HG03060 (cell line): ENCODE measurements at regions not wholly inside any gene's neighbourhood (a gene's known extent, or its start where the extent isn't known, plus 50 kb on each side); places are given as distances from the start of the nearest gene placed in this dataset.
"Not testable (repeated sequence)": the region's sequence is repeated elsewhere in the genome, so short reads cannot be mapped to it uniquely, and the experiment has no call there.

Experiments
- ATAC-seq: cut with Tn5 transposase; IDR thresholded peaks from one replicate; pipeline ENCODE4 v1.9.1; 2021; ENCODE audit warnings: low read depth, moderate number of reproducible peaks; ENCODE audit not compliant: unreplicated experiment

DNA sequence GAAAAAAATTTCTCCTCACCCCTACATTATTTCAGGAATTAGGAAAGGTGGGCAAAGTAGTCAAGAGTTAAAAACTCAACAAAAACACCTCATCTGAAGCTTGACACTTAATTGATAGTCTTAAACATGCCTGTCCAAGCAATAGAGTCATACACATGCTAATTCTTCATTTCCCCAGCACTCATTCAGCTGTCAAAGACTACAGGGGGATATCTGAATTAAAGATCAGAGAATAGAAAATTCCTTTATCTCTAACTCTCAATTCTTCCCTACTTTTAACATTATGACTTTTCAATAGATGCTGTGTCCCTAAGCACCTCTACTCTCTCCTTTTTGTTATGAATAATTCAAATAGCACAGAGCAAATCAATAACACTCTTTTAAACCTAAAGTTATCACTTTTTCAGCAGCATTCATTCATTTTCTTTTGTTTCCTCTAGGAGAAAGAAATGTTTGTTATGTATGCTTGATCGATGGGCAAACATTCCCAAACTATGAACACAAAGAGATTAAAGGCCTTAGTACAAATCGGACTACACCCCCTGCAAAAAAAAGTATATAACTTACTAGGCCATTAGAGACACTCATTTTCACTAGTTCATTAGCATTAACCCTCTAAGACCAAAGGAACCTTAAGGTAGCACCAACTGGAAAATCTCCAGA is 94.9 kb upstream of the SPTLC3 start:
- no peak for ATAC-seq

DNA sequence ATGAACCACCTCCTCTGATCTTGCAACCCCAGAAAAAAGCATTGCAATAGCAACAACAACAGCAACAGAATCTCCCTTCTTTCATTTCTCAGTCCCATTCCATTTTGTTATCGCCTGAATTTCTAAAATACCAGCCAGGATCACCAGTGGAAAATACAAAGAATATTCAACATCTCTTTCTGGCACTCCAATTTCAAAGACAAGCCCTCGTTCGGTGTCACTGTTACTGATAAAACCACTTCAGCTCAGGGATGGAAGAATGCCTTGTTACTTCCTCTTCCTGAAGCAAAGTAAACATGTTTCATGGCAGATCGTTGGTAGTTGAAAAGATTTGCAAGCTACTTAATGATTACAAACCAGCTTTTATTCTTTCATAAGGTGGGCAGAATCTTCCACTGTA is 94.0 kb upstream of the SPTLC3 start:
- ATAC-seq: no peak

DNA sequence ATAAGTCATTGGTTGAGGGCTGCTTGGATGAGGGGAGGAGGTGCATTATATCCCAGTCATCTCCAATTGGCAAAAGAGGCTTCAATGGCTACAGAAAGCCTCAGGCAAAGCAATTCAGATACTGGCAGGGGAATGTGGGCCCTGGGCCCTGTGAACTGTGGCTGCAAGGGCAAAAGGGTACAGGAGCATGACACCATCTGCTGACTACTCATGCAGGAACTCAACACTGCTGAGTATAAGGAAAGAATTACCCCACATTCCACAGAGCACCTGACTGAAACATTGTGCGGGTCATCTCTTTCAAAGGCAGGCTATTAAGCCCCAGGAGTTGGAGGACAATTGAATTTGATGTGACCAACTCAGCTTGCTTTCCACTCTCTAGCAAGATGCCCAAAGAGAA is 92.1 kb upstream of the SPTLC3 start:
- ATAC-seq: no peak

DNA sequence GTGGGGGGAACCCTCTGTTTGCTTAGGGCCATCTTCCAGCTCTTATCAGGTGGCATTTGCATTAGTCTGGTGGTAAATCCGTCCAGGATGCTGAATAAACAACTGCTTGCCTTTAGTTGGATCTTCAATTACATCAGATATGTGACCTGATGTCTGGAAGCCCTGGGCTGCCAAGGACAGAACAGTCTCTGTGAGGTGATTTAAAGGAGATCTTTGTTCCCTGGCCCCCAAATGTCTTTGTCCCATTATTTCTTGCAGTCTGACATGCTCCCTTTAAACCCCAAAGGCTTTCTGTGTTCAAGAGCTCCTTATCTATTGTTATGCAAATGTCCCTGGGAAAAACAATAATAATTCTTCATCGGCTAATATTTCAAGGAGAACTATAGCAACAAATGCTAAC is 84.6 kb upstream of the SPTLC3 start:
- ATAC-seq: no peak

DNA sequence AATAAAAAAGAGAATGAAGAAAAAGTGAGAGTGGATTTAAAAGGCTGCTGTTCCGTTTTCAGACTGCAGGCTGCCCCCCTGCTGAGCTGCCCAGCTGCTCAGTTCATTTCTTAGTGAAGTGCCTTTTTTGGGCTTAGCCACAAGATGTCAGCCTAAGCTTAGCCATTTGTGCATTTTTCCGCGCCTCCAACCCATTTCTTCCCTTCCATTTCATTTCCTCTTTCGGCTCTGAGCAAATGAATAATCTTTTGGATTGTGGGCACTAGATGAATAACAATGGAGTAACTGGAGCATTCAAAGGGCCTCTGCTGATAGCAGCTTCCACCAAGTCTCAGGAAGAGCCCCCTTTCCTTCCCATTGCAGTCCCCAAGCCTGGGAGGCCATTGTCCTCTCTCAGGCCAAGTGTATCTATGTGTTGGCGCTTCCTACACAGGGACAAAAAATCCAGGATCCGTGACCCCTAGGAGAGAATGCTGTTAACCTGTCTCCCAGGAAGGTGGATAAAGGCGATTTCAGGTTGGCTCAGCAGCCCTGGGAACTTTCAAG is 83.5 kb upstream of the SPTLC3 start:
- peak; percentile 82 for ATAC-seq

DNA sequence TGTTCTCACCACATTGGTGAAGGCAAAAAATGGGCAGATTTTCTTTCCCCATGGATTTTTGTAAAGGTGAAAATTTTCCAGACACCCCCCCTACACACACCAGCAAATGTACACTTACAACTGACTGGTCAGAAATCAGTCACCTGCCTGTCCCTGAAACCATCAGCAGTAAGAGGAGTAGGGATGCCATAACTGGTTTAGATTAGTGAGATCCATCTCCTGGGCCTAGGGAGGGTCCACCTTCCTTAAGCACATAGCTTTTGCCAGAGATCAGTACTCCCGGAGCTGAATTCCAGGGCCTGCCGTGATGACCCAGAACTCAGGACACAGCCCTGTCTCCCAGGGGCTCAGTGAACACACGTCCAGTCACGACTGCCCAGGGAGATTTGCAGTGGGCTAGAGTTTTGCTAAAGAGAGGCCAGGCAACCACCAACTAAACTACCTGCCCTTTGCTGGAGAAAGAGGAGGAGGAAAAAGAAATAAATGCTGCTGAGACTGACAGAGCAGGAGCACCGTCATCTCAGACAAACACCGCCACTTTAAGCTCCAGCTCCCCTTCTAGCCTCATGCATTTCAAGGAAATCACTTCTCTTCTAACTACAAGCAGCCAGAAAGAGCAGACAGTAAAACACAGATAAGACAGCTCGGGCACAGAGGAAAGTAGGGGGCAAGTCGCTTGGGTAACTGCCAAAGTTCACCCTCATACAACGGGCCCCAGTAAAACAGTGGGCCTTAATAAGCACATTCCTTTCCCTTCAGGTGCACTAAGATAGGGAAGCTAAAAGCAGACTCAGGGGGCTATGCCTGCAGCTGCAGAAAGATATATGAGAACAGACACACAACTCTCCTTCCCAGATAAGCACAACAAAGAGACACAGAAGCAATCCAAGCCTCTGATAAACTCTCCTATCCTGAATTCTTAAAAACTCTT is 82.6 kb upstream of the SPTLC3 start:
- no peak for ATAC-seq

DNA sequence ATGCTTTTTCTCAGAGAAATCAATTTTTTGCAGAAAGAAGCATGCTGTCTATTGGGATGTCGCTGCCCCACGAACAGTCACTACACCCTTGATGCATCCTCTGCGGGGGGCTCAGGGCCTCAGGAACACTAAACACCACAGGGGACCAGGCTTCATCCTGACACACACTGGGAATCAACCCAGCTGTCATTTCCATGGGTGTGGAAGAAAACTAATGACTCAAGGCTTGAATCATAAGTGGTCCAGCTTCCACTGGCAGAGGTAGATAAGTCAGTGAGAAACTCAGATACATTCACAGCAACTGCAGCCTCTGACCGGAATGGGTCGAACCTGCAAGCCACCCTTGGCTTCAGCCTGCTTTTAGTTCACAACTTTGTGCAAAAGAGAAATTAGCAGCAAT is 81.3 kb upstream of the SPTLC3 start:
- ATAC-seq: no peak

DNA sequence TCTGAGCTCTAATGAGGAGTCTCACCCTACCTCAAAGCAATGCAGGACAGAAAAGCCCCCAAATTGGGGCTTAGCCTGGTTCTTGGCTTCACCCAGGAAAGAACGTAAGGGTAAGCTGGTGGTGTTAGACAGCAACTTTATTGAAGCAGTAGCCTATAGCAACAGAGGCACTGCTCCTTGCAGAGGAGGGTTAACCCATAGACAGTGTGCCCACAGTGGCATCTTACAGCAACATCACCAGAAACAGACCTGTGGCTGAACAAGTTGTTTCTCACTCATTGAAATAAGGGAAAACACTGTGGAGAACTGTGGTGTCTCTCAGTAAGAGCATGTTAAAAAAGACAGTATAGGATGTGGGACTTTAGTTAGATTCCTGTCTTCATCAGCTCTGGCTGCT is 80.4 kb upstream of the SPTLC3 start:
- no peak for ATAC-seq

DNA sequence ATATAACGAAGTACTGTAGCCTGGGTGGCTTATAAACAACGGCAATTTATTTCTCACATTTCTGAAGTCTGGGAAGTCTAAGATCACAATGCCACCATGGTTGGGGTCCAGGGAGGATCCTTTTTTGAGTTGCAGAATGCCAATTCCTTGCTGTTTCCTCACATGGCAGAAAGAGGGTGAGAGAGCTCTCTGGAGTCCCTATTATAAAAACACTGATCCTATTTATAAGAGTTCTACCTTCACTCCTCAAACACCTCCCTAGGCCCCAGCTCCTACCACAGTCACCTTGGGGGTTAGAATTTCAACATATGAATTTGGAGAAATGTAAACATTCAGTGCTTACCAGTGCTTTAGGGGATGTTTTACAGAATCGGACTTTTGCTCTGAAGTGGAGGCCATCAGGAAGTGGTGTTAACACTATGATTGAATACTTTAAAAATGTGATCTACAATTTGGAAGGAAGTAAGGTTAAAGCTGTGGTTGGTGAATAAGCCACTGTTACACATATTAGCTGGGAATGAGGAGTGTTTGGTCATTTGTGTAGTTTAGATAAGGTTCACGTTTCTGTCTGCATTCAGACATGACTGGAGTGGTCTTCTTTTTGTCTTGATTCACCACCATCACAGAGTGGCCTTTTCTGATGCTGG is 79.9 kb upstream of the SPTLC3 start:
- no peak for ATAC-seq

DNA sequence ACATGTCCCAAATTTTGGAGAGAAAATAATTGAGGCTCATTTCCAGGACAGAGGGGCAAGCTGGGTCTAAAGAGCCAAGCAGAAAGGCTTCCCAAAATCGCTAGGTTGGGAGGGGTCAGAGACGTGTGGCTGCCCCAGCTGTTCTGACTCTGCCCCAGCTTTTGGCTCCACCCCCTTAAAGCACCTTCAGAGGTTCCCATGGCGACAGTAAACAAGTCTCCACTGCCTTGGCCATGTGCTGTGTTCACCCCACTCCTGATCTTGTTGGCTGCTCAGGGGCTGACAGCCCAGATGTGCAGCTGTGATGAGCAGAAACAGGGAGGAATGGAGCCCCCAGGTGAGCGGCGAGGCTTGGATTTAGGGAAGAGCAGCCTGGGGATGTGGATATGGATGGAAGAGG is 72.8 kb upstream of the SPTLC3 start:
- no peak for ATAC-seq

DNA sequence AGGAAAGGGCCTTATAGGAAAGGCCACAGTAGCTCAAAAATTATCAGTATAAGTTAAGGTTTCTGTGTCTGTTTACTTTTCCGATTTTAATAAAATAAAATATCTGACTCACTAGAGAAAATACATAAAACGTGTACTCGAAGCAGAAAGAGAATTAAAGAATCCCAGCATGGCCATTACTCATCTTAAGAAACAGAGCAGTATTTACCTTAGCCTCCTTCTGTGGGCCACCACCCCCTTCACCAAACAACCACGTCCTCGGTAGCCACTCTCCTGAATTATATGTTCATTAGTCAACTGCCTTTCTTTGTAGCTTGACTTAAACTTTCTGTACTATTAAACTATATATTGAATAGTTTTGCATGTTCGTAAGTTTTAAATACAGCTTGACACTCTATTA is 72.2 kb upstream of the SPTLC3 start:
- no peak for ATAC-seq

DNA sequence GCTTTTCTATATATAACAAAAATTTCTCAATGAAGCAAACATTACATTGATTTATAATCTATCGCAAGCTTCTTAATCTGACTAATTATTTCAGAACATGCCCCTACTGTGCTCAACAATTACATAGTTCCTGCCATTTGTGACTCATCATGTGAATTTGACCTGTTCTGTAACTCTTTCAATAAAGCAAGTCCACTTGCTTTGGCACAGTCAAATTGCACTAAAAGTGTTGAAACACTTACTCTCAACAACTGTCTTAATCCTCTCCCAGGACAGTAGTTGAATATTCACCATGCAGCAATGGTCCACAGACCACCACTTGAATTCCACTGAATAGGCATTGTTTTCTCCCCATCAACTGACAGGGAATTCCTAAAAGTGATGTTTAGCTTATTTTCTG is 67.7 kb upstream of the SPTLC3 start:
- no peak for ATAC-seq

DNA sequence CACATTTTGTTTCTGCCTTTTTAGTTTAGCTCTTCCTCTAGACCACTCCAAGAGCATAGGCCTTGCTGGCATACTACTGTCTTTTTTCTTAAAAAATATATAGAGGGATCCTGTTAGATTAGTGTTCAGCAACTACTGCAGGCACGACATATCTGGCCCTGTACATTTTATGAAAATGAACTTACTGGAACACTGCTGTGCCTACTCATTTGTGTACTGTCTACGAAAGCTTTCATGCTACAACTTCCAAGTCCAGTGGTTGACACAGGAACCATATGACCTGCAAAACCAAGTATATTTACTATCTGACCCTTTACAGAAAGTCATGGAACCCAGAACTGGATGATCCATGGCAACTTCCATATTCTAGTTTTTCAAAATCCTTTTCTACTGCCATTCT is 66.6 kb upstream of the SPTLC3 start:
- ATAC-seq: no peak

DNA sequence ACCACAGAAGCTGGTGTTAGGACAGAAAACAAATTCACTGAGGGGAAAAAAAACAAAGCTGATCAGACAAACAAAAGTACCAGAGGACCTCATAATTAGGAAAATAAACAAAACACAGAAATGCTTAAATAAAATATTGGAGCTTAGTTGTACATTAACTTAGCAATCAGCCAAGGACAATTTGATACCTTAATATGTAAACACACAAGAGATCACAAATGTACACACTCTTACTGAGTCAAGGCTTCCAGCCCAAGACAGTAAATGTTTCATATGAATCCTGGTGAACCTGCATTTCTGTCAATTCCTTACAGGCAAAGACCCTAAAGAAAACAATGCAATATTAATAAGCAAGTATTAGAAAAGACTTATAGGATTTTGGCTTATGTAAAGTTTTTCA is 62.0 kb upstream of the SPTLC3 start:
- ATAC-seq: no peak

DNA sequence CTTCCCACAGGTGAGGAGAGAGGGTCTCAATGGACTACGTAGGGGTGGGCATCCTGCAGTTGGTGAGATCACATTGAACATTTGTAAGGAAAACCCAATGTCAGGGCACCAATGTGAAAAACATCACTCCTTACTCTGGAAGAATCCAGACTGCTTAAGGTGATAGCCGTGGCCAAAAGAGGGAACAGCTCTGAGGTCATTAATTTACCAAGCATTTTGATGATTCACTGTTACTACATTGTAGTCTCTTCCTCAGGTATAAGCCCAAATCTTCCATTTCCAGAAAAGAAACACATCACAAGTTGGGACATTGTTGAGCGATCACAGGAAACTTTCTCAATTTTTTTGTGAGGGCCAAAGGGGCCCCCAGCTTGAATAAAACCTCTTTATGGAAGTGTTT is 61.1 kb upstream of the SPTLC3 start:
- ATAC-seq: no peak

DNA sequence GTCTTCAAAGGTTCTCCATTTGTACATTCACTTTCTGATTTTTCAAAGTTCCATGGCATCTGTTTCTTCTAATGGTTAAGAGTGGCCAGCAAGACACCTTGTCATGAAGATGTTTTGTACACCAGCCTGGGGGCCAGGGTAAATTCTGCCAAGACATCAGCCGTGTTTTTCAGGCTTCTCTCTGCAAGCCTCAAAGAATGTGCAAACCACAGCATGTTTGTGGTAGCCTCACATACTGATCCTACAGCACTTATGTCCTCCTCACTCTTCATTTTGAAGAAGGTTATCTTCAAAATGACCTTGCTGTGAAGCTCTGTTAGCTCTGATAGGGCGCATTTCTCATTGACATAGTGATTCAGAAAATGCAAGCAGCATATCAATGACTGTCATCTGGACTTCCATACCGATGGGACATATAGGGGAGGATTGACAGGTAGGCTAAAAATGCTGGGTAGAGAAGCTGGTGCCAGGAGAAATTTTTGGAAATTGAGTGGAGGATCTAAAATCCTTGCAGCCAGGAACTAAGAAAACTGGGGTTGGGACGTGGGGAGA is 59.3 kb upstream of the SPTLC3 start:
- no peak for ATAC-seq

DNA sequence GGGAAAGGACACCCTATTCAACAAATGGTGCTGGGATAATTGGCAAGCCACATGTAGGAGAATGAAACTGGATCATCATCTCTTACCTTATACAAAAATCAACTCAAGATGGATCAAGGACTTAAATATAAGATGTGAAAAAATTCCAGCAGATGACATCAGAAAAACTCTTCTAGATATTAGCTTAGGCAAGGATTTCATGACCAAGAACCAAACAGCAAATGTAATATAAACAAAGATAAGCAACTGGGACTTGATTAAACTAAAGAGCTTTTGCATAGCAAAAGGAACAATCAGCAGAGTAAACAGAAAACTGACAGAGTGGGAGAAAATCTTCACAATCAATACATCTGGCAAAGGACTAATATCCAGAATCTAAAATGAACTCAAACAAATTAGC is 54.5 kb upstream of the SPTLC3 start:
- ATAC-seq: not testable (repeated sequence)

DNA sequence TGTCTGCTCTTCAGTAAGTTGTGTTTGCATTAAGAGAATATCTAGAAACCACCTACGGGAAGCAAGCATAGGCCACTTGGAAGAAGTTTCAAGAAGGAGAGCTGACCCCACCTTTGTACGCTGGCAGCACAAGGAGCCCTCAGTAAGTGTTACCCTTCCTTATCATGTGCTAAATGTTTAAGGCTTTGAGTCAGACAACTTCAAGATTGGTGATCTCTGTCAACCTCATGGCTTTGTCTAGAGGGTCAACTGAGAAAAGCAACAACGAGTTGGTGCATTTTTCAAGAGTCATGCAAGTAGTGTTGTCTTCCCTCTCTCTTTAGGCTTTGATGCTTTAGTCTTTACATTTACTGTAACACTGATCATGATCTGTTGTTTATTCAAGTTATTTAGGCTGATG is 53.2 kb upstream of the SPTLC3 start:
- no peak for ATAC-seq

DNA sequence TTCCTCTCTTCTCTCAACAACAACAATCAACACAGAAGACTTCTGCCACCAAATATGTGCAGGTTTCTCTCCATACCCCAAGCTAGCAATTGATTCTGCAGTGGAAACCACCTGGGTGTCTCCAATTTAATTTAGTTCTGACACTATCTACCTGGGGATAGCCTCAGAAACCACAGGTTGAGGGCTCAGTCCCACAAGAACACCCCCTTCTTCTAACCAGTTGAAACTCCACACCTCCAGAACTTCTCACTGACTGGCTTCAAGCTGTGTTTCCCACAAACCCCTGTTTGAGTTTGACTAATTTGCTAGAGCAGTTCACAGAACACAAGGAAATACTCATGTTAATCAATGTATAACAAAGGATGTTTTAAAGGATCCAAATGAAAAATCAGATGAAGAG is 52.5 kb upstream of the SPTLC3 start:
- ATAC-seq: no peak

DNA sequence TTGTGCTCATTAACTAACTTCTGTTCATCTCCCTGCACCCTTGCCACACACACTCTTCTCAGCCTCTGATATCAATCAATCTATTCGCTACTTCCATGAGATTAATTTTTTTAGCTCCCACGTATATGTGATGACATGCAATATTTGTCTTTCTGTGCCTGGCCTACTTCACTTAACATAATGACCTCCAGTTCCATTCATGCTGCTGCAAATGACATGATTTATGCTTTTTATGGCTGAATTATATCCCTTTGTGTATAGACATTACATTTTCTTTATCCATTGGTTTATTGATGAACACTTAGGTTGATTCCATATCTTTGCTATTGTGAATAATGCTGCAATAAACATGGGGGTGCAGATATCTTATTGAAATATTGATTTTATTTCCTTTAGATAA is 50.8 kb upstream of the SPTLC3 start:
- ATAC-seq: no peak
